A673 (cell line): ENCODE measurements at regions not wholly inside any gene's neighbourhood (a gene's known extent, or its start where the extent isn't known, plus 50 kb on each side); places are given as distances from the start of the nearest gene placed in this dataset.

ENCODE experiments used
- EZH2 ChIP-seq: fragments of 200-600 bp; sonication (generic); IDR thresholded peaks from 2 replicates; pipeline ENCODE4 v1.6.1; 2017; ENCODE audit warnings: borderline replicate concordance, low read depth, mild to moderate bottlenecking, mixed read lengths, antibody characterized with exemption, low read length; ENCODE audit not compliant: poor library complexity, severe bottlenecking
- TF ChIP-seq, protein P1 (sequence below): fragments of 300-800, 200-600 bp; sonication (generic); conservative IDR thresholded peaks from 2 replicates; pipeline ENCODE4 v1.5.1; 2017; ENCODE audit warnings: low read depth, mild to moderate bottlenecking, antibody characterized with exemption, low read length, moderate library complexity, mixed read lengths

DNA sequence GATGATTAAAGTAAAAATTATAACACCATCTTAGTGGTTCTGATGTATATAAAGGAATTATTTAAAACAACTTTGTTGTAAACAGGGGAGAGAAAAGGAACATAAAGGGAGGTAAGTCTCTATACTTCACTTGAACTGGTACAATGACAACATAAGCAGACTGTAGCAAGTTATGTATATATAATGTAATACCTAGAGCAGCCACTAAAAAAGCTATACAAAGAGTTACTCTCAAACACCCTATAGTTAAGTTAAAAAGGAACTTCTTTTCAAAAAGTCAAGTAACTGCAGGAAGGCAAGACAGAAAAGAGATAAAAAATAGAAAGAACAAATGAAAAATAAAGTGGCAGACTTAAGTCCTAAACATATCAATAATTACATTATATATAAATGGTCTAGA, 82.3 kb downstream of the ZNF503 start:
- TF ChIP-seq, protein P1, sequence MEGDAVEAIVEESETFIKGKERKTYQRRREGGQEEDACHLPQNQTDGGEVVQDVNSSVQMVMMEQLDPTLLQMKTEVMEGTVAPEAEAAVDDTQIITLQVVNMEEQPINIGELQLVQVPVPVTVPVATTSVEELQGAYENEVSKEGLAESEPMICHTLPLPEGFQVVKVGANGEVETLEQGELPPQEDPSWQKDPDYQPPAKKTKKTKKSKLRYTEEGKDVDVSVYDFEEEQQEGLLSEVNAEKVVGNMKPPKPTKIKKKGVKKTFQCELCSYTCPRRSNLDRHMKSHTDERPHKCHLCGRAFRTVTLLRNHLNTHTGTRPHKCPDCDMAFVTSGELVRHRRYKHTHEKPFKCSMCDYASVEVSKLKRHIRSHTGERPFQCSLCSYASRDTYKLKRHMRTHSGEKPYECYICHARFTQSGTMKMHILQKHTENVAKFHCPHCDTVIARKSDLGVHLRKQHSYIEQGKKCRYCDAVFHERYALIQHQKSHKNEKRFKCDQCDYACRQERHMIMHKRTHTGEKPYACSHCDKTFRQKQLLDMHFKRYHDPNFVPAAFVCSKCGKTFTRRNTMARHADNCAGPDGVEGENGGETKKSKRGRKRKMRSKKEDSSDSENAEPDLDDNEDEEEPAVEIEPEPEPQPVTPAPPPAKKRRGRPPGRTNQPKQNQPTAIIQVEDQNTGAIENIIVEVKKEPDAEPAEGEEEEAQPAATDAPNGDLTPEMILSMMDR, result no peak
- no peak for TF ChIP-seq EZH2
